Upper lobe of left lung (tissue), 6 donors: ENCODE measurements at regions not wholly inside any gene's neighbourhood (a gene's known extent, or its start where the extent isn't known, plus 50 kb on each side); places are given as distances from the start of the nearest gene placed in this dataset.
"Not testable (repeated sequence)": the region's sequence is repeated elsewhere in the genome, so short reads cannot be mapped to it uniquely, and the experiment has no call there.

ENCODE experiments used
- ATAC-seq, 2 donors: fragments of 200-7000 bp; cut with Tn5 transposase; one replicate each; pipeline ENCODE4 v1.9.1; 2022; ENCODE audit warnings: mild to moderate bottlenecking in 2 of 2, moderate library complexity in 2 of 2; ENCODE audit not compliant: low FRiP score in 2 of 2
- DNase-seq, 2 donors: peaks; one replicate each; pipeline ENCODE4 v3.0.0-alpha.2; 2019 to 2020
- H3K27ac ChIP-seq, 4 donors: fragments of 200-600 bp; sonication (generic); one replicate each; pipeline ENCODE4 v1.5.1; 2016 to 2019
- H3K27me3 ChIP-seq, 4 donors: fragments of 200-600 bp; sonication (generic); one replicate each; pipeline ENCODE4 v1.5.1; 2017 to 2019
- H3K36me3 ChIP-seq, 4 donors: fragments of 200-600 bp; sonication (generic); one replicate each; pipeline ENCODE4 v1.5.1; 2016 to 2019
- H3K4me1 ChIP-seq, 4 donors: fragments of 200-600 bp; sonication (generic); one replicate each; pipeline ENCODE4 v1.5.1; 2018 to 2019
- H3K4me3 ChIP-seq, 4 donors: fragments of 200-600 bp; sonication (generic); one replicate each; pipeline ENCODE4 v1.5.1; 2017 to 2019; ENCODE audit warnings: mild to moderate bottlenecking in 2 of 4, moderate library complexity in 1 of 4
- H3K9me3 ChIP-seq, 4 donors: fragments of 200-600 bp; sonication (generic); one replicate each; pipeline ENCODE4 v1.5.1; 2018 to 2019
- EP300 ChIP-seq, 4 donors: sonication (generic); formaldehyde crosslinking; IDR thresholded peaks; one replicate each; pipeline ENCODE4 v1.5.1; 2017; ENCODE audit warnings: antibody characterized with exemption in 4 of 4, control low read depth in 2 of 4
- POLR2A ChIP-seq, 4 donors: fragments of 450-650 bp; IDR thresholded peaks; one replicate each; pipeline ENCODE4 v1.5.1; 2016 to 2017; ENCODE audit warnings: antibody characterized with exemption in 4 of 4, mild to moderate bottlenecking in 2 of 4
- POLR2AphosphoS5 ChIP-seq, 2 donors: sonication (generic); formaldehyde crosslinking; IDR thresholded peaks; one replicate each; pipeline ENCODE4 v1.5.1; 2017; ENCODE audit warnings: antibody characterized with exemption in 2 of 2
- WGBS, 2 donors: methylation state at CpG; one replicate each; pipeline ENCODE4 v1.1.5; 2017 to 2018; 5-methylcytosine and 5-hydroxymethylcytosine counted together
- TF ChIP-seq, protein P1 (sequence below), 6 experiments: fragments of 450-650 bp in 4 of 6; fragments of 200-600 bp in 2 of 6; sonication (generic) in 2 of 6; IDR thresholded peaks; one replicate each; pipeline ENCODE4 v1.5.1; 2016 to 2019; ENCODE audit warnings: antibody characterized with exemption in 6 of 6
- donor health status: DM: no; HTN: no; CAD: no; lungs with moderate emphysema.
- donor health status: DM: no; HTN: yes; CAD: no; lungs with severe emphysema.

DNA sequence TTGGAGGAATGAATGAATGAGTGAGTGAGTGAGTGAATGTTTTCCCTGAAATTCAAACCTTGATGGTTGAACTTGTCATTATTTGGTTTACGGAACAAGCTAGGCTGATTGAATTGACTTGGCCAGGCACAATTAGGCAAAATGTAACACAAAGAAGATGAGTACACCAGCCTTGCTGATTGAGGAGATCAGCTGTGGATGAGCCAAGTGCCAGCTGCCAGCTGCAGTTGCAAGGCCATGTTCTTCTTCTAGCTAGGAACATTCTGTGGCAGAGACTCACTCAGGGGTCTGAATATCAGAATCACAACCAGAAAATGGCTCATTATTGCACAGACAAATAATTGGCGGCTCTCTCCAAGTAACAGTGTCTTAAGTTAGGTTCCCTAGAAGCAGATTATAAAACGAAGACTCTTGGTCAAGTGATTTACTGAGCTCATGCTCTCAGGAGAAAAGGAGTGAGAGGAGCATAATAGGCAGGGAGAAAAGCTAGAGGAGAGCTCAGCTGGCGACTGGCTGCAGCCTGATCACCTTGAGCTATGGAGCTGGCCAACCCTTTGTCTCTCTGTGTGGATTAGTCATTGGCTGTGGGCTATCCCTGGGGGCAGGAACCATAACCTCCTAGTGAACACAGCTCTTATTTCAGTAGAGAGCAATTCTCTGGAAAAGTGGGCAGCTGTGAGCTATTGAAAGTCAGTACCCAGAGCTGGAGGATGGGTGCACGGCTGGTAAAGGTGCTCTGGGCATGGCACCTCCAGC, 225.3 kb upstream of the SERP2 start:
- ATAC-seq (no peak), DNase-seq (no peak)
- Histone ChIP-seq H3K36me3 (no peaks in the 10 kb centered on the region), H3K4me1 (no peaks in the 10 kb centered on the region), H3K9me3 (no peaks in the 10 kb centered on the region), H3K27me3 (no peaks in the 10 kb centered on the region), H3K4me3 (no peak overlapping the region), H3K27ac (no peak overlapping the region)
- no peak for TF ChIP-seq EP300 (IDR thresholded peaks at IDR 0.05)
- TF ChIP-seq, protein P1, sequence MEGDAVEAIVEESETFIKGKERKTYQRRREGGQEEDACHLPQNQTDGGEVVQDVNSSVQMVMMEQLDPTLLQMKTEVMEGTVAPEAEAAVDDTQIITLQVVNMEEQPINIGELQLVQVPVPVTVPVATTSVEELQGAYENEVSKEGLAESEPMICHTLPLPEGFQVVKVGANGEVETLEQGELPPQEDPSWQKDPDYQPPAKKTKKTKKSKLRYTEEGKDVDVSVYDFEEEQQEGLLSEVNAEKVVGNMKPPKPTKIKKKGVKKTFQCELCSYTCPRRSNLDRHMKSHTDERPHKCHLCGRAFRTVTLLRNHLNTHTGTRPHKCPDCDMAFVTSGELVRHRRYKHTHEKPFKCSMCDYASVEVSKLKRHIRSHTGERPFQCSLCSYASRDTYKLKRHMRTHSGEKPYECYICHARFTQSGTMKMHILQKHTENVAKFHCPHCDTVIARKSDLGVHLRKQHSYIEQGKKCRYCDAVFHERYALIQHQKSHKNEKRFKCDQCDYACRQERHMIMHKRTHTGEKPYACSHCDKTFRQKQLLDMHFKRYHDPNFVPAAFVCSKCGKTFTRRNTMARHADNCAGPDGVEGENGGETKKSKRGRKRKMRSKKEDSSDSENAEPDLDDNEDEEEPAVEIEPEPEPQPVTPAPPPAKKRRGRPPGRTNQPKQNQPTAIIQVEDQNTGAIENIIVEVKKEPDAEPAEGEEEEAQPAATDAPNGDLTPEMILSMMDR (IDR thresholded peaks at IDR 0.05) = no peak
- no peak for TF ChIP-seq POLR2A (IDR thresholded peaks at IDR 0.05)
- no peak for TF ChIP-seq POLR2AphosphoS5 (IDR thresholded peaks at IDR 0.05)
- WGBS, 2 donors = 91 to 94% methylated on average over 5 of the region's 5 CpGs

DNA sequence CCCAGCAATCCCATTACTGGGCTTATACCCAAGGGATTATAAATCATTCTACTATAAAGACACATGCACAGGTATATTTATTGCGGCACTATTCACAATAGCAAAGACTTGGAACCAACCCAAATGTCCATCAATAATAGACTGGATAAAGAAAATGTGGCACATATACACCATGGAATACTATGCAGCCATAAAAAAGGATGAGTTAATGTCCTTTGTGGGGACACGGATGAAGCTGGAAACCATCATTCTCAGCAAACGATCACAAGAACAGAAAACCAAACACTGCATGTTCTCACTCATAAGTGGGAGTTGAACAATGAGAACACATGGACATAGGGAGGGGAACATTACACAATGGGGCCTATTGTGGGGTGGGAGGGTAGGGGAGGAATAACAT, 224.4 kb upstream of the SERP2 start:
- H3K4me1 ChIP-seq, H3K9me3 ChIP-seq, H3K27ac ChIP-seq, DNase-seq, H3K36me3 ChIP-seq, H3K27me3 ChIP-seq, H3K4me3 ChIP-seq, ATAC-seq: not testable (repeated sequence)
- 92% methylated on average over 3 of the region's 3 CpGs for WGBS, 2 donors

DNA sequence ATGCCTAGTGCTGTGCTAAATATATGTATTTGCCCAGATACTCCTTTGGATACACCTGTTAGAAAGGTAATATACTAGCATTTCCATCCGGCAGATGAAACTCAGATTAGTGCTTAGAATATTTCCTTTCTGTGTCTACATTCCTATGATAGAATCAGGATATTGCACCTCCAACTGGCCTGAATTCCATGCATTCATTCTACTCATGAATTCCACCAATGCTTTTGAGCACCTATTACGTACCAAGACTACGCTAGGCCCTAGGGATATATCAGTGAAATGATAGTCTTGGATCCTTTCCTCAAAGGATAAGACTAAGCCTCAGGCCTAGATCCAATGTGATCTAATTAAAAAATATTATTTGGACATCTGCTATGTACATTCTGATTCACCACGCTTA, 223.8 kb upstream of the SERP2 start:
- H3K9me3 ChIP-seq = no peaks in the 10 kb centered on the region
- TF ChIP-seq EP300 (IDR thresholded peaks at IDR 0.05) (no peak), POLR2AphosphoS5 (IDR thresholded peaks at IDR 0.05) (no peak), POLR2A (IDR thresholded peaks at IDR 0.05) (no peak)
- TF ChIP-seq, protein P1 (IDR thresholded peaks at IDR 0.05) = no peak
- H3K27ac ChIP-seq = no peak overlapping the region
- WGBS, 2 donors = 97 to 99% methylated on average over 4 of the region's 4 CpGs
- H3K27me3 ChIP-seq = no peaks in the 10 kb centered on the region
- DNase-seq (no peak), ATAC-seq (no peak)
- H3K4me1 ChIP-seq = no peaks in the 10 kb centered on the region
- no peaks in the 10 kb centered on the region for H3K36me3 ChIP-seq
- no peak overlapping the region for H3K4me3 ChIP-seq

DNA sequence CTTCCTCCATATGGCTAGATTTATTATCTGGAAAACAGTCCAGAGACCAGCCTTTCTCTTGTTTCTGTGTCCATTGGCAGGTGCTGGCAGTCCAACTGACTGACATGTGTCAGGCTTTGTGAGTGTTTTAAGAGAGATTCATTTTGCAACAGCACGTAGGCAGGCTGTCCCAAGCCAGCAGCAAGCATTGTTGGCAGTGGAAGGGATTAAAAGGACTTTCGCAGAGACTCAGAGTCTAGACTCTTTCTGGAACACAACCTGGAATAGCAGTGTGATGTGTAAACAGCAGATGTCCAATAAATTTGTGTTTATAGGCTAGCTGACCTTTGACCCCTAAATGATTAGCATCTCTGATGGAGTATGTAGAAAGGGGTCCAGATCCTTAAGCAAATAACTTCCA, 222.2 kb upstream of the SERP2 start:
- H3K36me3 ChIP-seq = no peaks in the 10 kb centered on the region
- no peaks in the 10 kb centered on the region for H3K27me3 ChIP-seq
- ATAC-seq (no peak), DNase-seq (no peak)
- no peak overlapping the region for H3K27ac ChIP-seq
- no peaks in the 10 kb centered on the region for H3K9me3 ChIP-seq
- no peak overlapping the region for H3K4me3 ChIP-seq
- peaks cover 4 to 12% (median 7%) of the 10 kb centered on the region in 4 donors for H3K4me1 ChIP-seq
- WGBS, 2 donors = 90 to 91% methylated on average over 2 of the region's 2 CpGs
- TF ChIP-seq POLR2A (IDR thresholded peaks at IDR 0.05) = no peak
- TF ChIP-seq, protein P1 (IDR thresholded peaks at IDR 0.05) = no peak
- TF ChIP-seq EP300 (IDR thresholded peaks at IDR 0.05) = no peak
- TF ChIP-seq POLR2AphosphoS5 (IDR thresholded peaks at IDR 0.05) = no peak

DNA sequence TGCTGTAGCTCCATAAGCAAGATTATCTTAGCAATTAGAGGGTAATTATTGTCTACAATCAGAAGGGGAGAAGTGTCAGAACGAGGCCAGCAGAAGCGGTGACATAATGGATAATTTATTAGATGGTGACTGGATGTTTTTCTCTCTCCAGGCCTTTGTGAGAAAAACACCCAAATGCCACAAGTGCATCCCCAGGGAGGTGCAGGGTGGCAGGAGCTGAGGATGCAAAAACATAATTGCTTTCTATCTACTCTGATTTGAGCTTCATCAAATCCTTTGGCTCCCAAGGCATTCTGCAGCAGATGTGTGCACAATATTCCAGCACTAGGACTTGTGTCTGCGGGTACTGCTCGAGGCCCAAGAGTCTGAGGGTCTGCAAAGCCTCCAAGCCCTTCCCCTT, 220.1 kb upstream of the SERP2 start:
- Histone ChIP-seq H3K27me3 (no peaks in the 10 kb centered on the region), H3K4me3 (no peak overlapping the region), H3K9me3 (no peaks in the 10 kb centered on the region), H3K36me3 (no peaks in the 10 kb centered on the region), H3K4me1 (peaks cover 4 to 12% (median 8%) of the 10 kb centered on the region in 4 donors), H3K27ac (no peak overlapping the region)
- WGBS, 2 donors = 90 to 98% methylated on average over 4 of the region's 4 CpGs
- DNase-seq (no peak), ATAC-seq (no peak)
- TF ChIP-seq, protein P1 (IDR thresholded peaks at IDR 0.05) = no peak
- TF ChIP-seq POLR2AphosphoS5 (IDR thresholded peaks at IDR 0.05) (no peak), POLR2A (IDR thresholded peaks at IDR 0.05) (no peak), EP300 (IDR thresholded peaks at IDR 0.05) (no peak)
